ENCODE measurements at regions not wholly inside any gene's neighbourhood (a gene's known extent, or its start where the extent isn't known, plus 50 kb on each side); places are given as distances from the start of the nearest gene placed in this dataset.

DNA sequence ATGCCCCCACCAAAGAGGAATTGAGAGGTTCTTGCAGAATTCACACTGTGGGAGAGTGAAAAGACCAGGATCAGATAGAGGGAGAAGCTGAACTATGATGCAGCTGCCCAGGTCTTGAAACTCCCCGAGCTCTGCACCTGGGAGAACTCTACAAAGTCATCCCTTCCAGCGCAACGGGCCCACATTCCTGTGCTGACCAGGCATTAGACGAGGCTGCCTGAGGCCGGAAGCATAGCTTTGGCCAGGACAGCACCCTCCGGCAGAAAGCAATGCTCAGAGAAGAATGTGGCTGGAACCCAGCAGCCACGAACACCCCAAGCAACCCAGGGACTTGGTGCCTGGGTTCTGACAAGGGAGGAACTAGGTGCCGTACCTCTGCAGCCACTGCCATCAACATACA, 281.5 kb upstream of the CDH4 start:
- TF ChIP-seq YY1 (IDR thresholded peaks at IDR 0.05; ENCODE audit: low read depth) (no peak), CTCF (IDR thresholded peaks at IDR 0.05) (no peak), EP300 (IDR thresholded peaks at IDR 0.05; ENCODE audit: borderline replicate concordance in 1 of 2, low read depth in 1 of 2, low read length in 1 of 2) (no peak), TAF1 (IDR thresholded peaks at IDR 0.05; ENCODE audit: borderline replicate concordance, low read depth, low read length) (no peak), SIN3A (IDR thresholded peaks at IDR 0.05; ENCODE audit: borderline replicate concordance, low read depth, low read length) (no peak), USF2 (IDR thresholded peaks at IDR 0.05; ENCODE audit: borderline replicate concordance, low read depth, low read length) (no peak), GABPA (IDR thresholded peaks at IDR 0.05; ENCODE audit: low read depth) (no peak)

All from SK-N-SH (cell line).